Mesendoderm (in vitro differentiated cells): ENCODE measurements at regions not wholly inside any gene's neighbourhood (a gene's known extent, or its start where the extent isn't known, plus 50 kb on each side); places are given as distances from the start of the nearest gene placed in this dataset.
"Not testable (repeated sequence)": the region's sequence is repeated elsewhere in the genome, so short reads cannot be mapped to it uniquely, and the experiment has no call there.

Experiments
- DNase-seq: peaks from one replicate; pipeline ENCODE4 v3.0.0; 2013
- H2AK5ac ChIP-seq: 2 replicates; pipeline ENCODE4 v1.6.1; 2013; ENCODE audit warnings: low read length, inconsistent platforms
- H2BK120ac ChIP-seq: 2 replicates; pipeline ENCODE4 v1.6.1; 2013; ENCODE audit warnings: low read depth, mild to moderate bottlenecking, low read length, moderate library complexity, mixed read lengths
- H2BK15ac ChIP-seq: replicated peaks from 2 replicates; pipeline ENCODE4 v1.6.1; 2013; ENCODE audit warnings: low read depth, mild to moderate bottlenecking, moderate library complexity
- H2BK5ac ChIP-seq: 2 replicates; pipeline ENCODE4 v1.6.1; 2013; ENCODE audit warnings: low read length, inconsistent platforms
- H3K18ac ChIP-seq: 2 replicates; pipeline ENCODE4 v1.6.1; 2013; ENCODE audit warnings: mild to moderate bottlenecking, low read length, mixed read lengths
- H3K23ac ChIP-seq: one replicate; pipeline ENCODE4 v1.6.1; 2013; ENCODE audit warnings: low read length
- H3K27ac ChIP-seq: 2 replicates; pipeline ENCODE4 v1.5.1; 2013; ENCODE audit warnings: low read depth, mild to moderate bottlenecking, inconsistent platforms, low read length, moderate library complexity
- H3K27me3 ChIP-seq: 2 replicates; pipeline ENCODE4 v1.6.1; 2013; ENCODE audit warnings: low read length, control low read depth, mild to moderate bottlenecking, inconsistent platforms; ENCODE audit not compliant: insufficient read depth, poor library complexity
- H3K36me3 ChIP-seq: 2 replicates; pipeline ENCODE4 v1.6.1; 2013; ENCODE audit warnings: low read length, inconsistent platforms; ENCODE audit not compliant: control insufficient read depth, insufficient read depth
- H3K4ac ChIP-seq: one replicate; pipeline ENCODE4 v1.6.1; 2013; ENCODE audit warnings: low read depth, mild to moderate bottlenecking, low read length, moderate library complexity
- H3K4me1 ChIP-seq: 2 replicates; pipeline ENCODE4 v1.6.1; 2013; ENCODE audit warnings: low read depth, low read length, inconsistent platforms; ENCODE audit not compliant: control insufficient read depth
- H3K4me2 ChIP-seq: 2 replicates; pipeline ENCODE4 v1.6.1; 2013; ENCODE audit warnings: low read length
- H3K4me3 ChIP-seq: 2 replicates; pipeline ENCODE4 v1.5.1; 2013; ENCODE audit warnings: mild to moderate bottlenecking, low read length
- H3K56ac ChIP-seq: one replicate; pipeline ENCODE4 v1.6.1; 2013; ENCODE audit warnings: low read length
- H3K79me1 ChIP-seq: 2 replicates; pipeline ENCODE4 v1.6.1; 2013; ENCODE audit warnings: low read length, inconsistent platforms
- H3K79me2 ChIP-seq: 2 replicates; pipeline ENCODE4 v1.6.1; 2013; ENCODE audit warnings: mild to moderate bottlenecking, low read length; ENCODE audit not compliant: control insufficient read depth, insufficient read depth
- H3K9ac ChIP-seq: 2 replicates; pipeline ENCODE4 v1.6.1; 2013; ENCODE audit warnings: low read length, inconsistent platforms
- H4K5ac ChIP-seq: one replicate; pipeline ENCODE4 v1.6.1; 2013; ENCODE audit warnings: low read length
- H4K8ac ChIP-seq: one replicate; pipeline ENCODE4 v1.6.1; 2013; ENCODE audit warnings: low read depth, mild to moderate bottlenecking, control low read depth, low read length, moderate library complexity
- WGBS: extraction: QIAGEN DNeasy Blood & Tissue Kit; methylation state at CpG from one replicate; pipeline ENCODE4 v1.1.7; 2013; ENCODE audit warnings: low lambda C conversion rate, missing lambda C conversion rate; ENCODE audit not compliant: insufficient coverage; ENCODE audit errors: extremely low coverage; 5-methylcytosine and 5-hydroxymethylcytosine counted together

- not testable (repeated sequence) for H3K27ac ChIP-seq, H4K8ac ChIP-seq, H4K5ac ChIP-seq, H3K18ac ChIP-seq, DNase-seq, H3K4ac ChIP-seq, H2AK5ac ChIP-seq, H3K79me2 ChIP-seq, H3K4me2 ChIP-seq, H3K9ac ChIP-seq, H3K79me1 ChIP-seq, H3K36me3 ChIP-seq, H2BK5ac ChIP-seq, H3K27me3 ChIP-seq, H3K23ac ChIP-seq, H3K4me1 ChIP-seq, H2BK15ac ChIP-seq, H2BK120ac ChIP-seq, H3K4me3 ChIP-seq, H3K56ac ChIP-seq
- WGBS: no CpG with 5 or more reads among the region's 12 CpGs
These were observed 535.6 kb downstream of the TMEM121 start for GRCh38 chr14:106061877-106062500.

GRCh38 chr14:106062502-106063272 lies 536.3 kb downstream of the TMEM121 start:
- no peaks in the 10 kb centered on the region for H3K27me3 ChIP-seq
- DNase-seq: no peak

DNA sequence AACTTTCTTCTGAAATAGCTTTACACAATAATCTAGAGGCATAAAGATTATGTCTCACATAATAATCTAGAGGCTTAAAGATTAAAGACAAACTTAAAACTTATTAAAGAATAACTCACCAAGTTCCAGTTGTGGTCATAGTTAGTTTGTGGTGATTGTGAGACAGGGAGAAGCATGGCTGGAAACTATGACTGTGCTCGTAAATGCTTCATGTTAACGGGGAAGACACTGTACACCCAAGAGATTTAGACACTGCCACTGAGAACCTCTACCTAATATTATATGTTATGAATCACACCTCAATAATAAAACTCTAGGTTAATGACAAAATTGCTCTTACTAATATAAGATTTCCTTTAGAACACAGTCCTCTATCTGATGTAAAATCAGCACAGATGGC lies 541.6 kb downstream of the TMEM121 start:
- Histone ChIP-seq H4K8ac (no peak overlapping the region), H3K56ac (no peak overlapping the region), H2AK5ac (no peak overlapping the region), H3K27me3 (no peaks in the 10 kb centered on the region), H3K79me1 (no peaks in the 10 kb centered on the region), H2BK120ac (no peak overlapping the region), H3K4ac (no peak overlapping the region), H3K9ac (no peak overlapping the region), H3K4me1 (no peaks in the 10 kb centered on the region), H2BK15ac (no peak overlapping the region), H3K4me2 (no peak overlapping the region), H2BK5ac (no peak overlapping the region), H3K79me2 (no peaks in the 10 kb centered on the region), H3K36me3 (no peaks in the 10 kb centered on the region), H3K18ac (no peak overlapping the region), H3K27ac (no peak overlapping the region), H4K5ac (no peak overlapping the region), H3K4me3 (no peak overlapping the region), H3K23ac (no peak overlapping the region)
- DNase-seq: no peak
- WGBS: no CpG with 5 or more reads among the region's 2 CpGs

More at GRCh38 chr14:106062502-106063272, 536.3 kb downstream of the TMEM121 start:
- Histone ChIP-seq H3K23ac (no peak overlapping the region), H2BK15ac (no peak overlapping the region), H3K79me2 (no peaks in the 10 kb centered on the region), H3K9ac (no peak overlapping the region), H3K18ac (no peak overlapping the region), H2BK120ac (no peak overlapping the region), H2BK5ac (no peak overlapping the region), H4K8ac (no peak overlapping the region), H3K36me3 (no peaks in the 10 kb centered on the region), H3K4me2 (no peak overlapping the region), H2AK5ac (no peak overlapping the region), H3K4me1 (no peaks in the 10 kb centered on the region), H3K56ac (no peak overlapping the region), H3K27ac (no peak overlapping the region), H3K4me3 (no peak overlapping the region), H3K4ac (no peak overlapping the region), H4K5ac (no peak overlapping the region), H3K79me1 (no peaks in the 10 kb centered on the region)
- WGBS: no CpG with 5 or more reads among the region's 4 CpGs

DNA sequence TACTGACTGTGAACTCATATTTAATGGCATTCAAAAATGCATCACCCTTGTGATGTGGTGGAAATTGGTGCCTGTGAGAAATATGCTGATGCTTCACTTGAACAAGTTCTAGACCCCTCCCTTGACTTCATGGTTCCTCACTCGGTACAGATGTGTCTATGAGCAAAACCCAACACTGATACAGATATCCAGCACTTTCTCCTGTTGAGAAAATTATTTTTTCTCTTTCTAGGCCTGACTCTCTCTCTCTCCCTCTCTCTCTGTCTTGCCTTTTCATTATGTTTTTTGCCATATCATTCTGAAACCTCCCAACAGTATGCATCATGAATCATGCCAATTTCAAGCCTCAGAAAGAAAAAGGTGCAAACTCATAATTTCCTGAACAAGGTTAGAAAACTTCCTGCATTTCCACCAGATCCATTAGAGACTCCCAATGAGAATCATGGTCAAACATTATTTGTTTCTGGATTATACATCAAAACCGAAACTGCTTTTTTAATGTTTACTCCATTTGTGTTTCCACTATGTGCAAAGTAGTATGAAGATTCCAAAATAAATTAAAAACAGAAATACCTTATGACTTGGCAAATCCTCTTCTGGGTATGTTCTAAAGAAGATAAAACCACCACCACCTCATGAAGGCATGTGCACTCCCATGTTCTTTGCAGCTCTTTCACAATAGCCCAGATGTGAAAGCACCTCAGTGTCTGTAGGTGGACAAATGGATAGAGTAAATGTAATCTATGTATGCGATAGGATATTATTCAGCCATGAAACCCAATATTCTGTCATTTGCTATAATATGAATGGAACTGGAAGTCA lies 543.6 kb downstream of the TMEM121 start:
- no peak overlapping the region for H3K4me2 ChIP-seq
- H3K4ac ChIP-seq: no peak overlapping the region
- no peaks in the 10 kb centered on the region for H3K4me1 ChIP-seq
- no peak overlapping the region for H3K4me3 ChIP-seq
- H3K27ac ChIP-seq: no peak overlapping the region
- H3K56ac ChIP-seq: no peak overlapping the region
- WGBS: no CpG with 5 or more reads among the region's 3 CpGs
- H4K8ac ChIP-seq: no peak overlapping the region
- H3K23ac ChIP-seq: no peak overlapping the region
- H2BK15ac ChIP-seq: no peak overlapping the region
- no peaks in the 10 kb centered on the region for H3K79me2 ChIP-seq
- H3K9ac ChIP-seq: no peak overlapping the region
- H3K79me1 ChIP-seq: no peaks in the 10 kb centered on the region
- no peak overlapping the region for H2BK120ac ChIP-seq
- H3K36me3 ChIP-seq: no peaks in the 10 kb centered on the region
- no peak for DNase-seq
- no peak overlapping the region for H3K18ac ChIP-seq
- H2BK5ac ChIP-seq: no peak overlapping the region
- H3K27me3 ChIP-seq: no peaks in the 10 kb centered on the region
- H4K5ac ChIP-seq: no peak overlapping the region
- H2AK5ac ChIP-seq: no peak overlapping the region

DNA sequence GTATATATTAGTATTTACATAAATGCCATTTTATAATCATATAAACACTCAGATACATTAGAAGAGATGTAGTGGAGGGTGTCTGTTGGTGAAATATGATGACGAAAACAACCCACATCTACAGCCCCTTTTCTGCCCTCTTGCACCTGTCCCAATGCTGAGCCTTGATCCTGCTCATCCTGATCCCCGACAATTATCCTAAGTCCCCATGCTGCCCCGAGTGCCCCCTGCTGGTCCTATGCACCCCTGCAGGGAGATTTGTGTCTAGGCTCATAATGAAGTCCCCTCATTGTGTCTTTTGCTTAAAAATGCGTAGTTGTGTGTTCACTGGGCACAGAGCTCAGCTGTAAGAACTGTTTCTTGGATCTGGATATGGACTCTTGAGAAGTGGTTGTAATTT lies 554.5 kb downstream of the TMEM121 start:
- H4K8ac ChIP-seq: no peak overlapping the region
- no peaks in the 10 kb centered on the region for H3K36me3 ChIP-seq
- H3K79me1 ChIP-seq: no peaks in the 10 kb centered on the region
- no peak overlapping the region for H3K56ac ChIP-seq
- no peak overlapping the region for H2AK5ac ChIP-seq
- no peak overlapping the region for H3K9ac ChIP-seq
- no peaks in the 10 kb centered on the region for H3K79me2 ChIP-seq
- H4K5ac ChIP-seq: no peak overlapping the region
- H2BK120ac ChIP-seq: no peak overlapping the region
- no peaks in the 10 kb centered on the region for H3K27me3 ChIP-seq
- no peak overlapping the region for H3K18ac ChIP-seq
- no peak overlapping the region for H3K4ac ChIP-seq
- no peak overlapping the region for H2BK15ac ChIP-seq
- H3K4me3 ChIP-seq: no peak overlapping the region
- no peak overlapping the region for H3K4me2 ChIP-seq
- no peak for DNase-seq
- WGBS: no CpG with 5 or more reads among the region's 4 CpGs
- no peaks in the 10 kb centered on the region for H3K4me1 ChIP-seq
- H3K27ac ChIP-seq: no peak overlapping the region
- no peak overlapping the region for H3K23ac ChIP-seq
- H2BK5ac ChIP-seq: no peak overlapping the region
